SU-DHL-6 (cell line): ENCODE measurements at regions not wholly inside any gene's neighbourhood (a gene's known extent, or its start where the extent isn't known, plus 50 kb on each side); places are given as distances from the start of the nearest gene placed in this dataset.

ENCODE experiments used
- H2AFZ ChIP-seq: fragments of 200-600 bp; sonication (generic); 2 replicates; pipeline ENCODE4 v1.6.1; 2014; ENCODE audit warnings: low read depth, mild to moderate bottlenecking, moderate library complexity, mixed read lengths, antibody characterized with exemption, low read length; ENCODE audit not compliant: severe bottlenecking
- H3F3A ChIP-seq: fragments of 200-600 bp; shearing (Covaris generic); 2 replicates; pipeline ENCODE4 v1.6.0; 2016; ENCODE audit warnings: antibody characterized with exemption, mild to moderate bottlenecking; ENCODE audit not compliant: insufficient read depth
- H3K27ac ChIP-seq: fragments of 200-600 bp; sonication (generic); 2 replicates; pipeline ENCODE4 v1.5.1; 2016; ENCODE audit warnings: low read depth, mild to moderate bottlenecking, low read length, moderate library complexity, mixed read lengths
- H3K27me3 ChIP-seq: fragments of 200-600 bp; sonication (generic), shearing (Covaris generic); 2 replicates; pipeline ENCODE4 v1.6.0; 2014; ENCODE audit warnings: mild to moderate bottlenecking, low read length
- H3K36me3 ChIP-seq: fragments of 200-600 bp; sonication (generic); 2 replicates; pipeline ENCODE4 v1.6.1; 2014; ENCODE audit warnings: mild to moderate bottlenecking, low read length, mixed read lengths
- H3K4me2 ChIP-seq: fragments of 300-600, 200-600 bp; shearing (Covaris generic), sonication (generic); 2 replicates; pipeline ENCODE4 v1.6.0; 2014; ENCODE audit warnings: low read length, low read depth, mild to moderate bottlenecking; ENCODE audit not compliant: poor library complexity, severe bottlenecking
- H3K4me3 ChIP-seq: fragments of 200-600 bp; sonication (generic); 2 replicates; pipeline ENCODE4 v1.5.1; 2014; ENCODE audit warnings: antibody characterized with exemption, low read length, mild to moderate bottlenecking, mixed read lengths; ENCODE audit not compliant: insufficient read depth, poor library complexity, severe bottlenecking
- H3K79me2 ChIP-seq: fragments of 200-600 bp; sonication (generic); 2 replicates; pipeline ENCODE4 v1.6.1; 2014; ENCODE audit warnings: mild to moderate bottlenecking, low read length, moderate library complexity; ENCODE audit not compliant: insufficient read depth
- H3K9ac ChIP-seq: fragments of 200-600 bp; sonication (generic); 2 replicates; pipeline ENCODE4 v1.7.0; 2014; ENCODE audit warnings: mild to moderate bottlenecking, low read length
- H3K9me2 ChIP-seq: fragments of 200-600 bp; sonication (generic); replicated peaks from 2 replicates; pipeline ENCODE4 v1.6.1; 2014; ENCODE audit warnings: low read length; ENCODE audit not compliant: insufficient read depth
- H3K9me3 ChIP-seq: fragments of 200-600 bp; sonication (generic); 2 replicates; pipeline ENCODE4 v1.6.1; 2014; ENCODE audit warnings: low read length, mixed read lengths; ENCODE audit not compliant: insufficient read depth
- H4K20me1 ChIP-seq: fragments of 200-600 bp; sonication (generic); 2 replicates; pipeline ENCODE4 v1.6.1; 2014; ENCODE audit warnings: low read depth, mild to moderate bottlenecking, antibody characterized with exemption, low read length, moderate library complexity, mixed read lengths
- CTCF ChIP-seq: fragments of 200-600 bp; sonication (generic); IDR thresholded peaks from one replicate; pipeline ENCODE4 v1.5.1; 2017; ENCODE audit warnings: antibody characterized with exemption, mild to moderate bottlenecking, low read length, moderate library complexity; ENCODE audit not compliant: insufficient read depth, poor library complexity, severe bottlenecking
- EZH2phosphoT487 ChIP-seq: fragments of 200-600 bp; sonication (generic), shearing (Covaris generic); conservative IDR thresholded peaks from 2 replicates; pipeline ENCODE4 v1.6.1; 2018; ENCODE audit warnings: mild to moderate bottlenecking, antibody characterized with exemption, low read length, moderate library complexity, mixed read lengths

- H3K27ac ChIP-seq = no peak overlapping the region
- no peak overlapping the region for H3K9ac ChIP-seq
- no peak overlapping the region for H3K4me3 ChIP-seq
- H3K4me2 ChIP-seq = no peak overlapping the region
- H3K9me3 ChIP-seq = no peaks in the 10 kb centered on the region
- no peak for TF ChIP-seq EZH2phosphoT487
- TF ChIP-seq CTCF = no peak
- H3K79me2 ChIP-seq = no peaks in the 10 kb centered on the region
- no peak overlapping the region for H2AFZ ChIP-seq
- H3K27me3 ChIP-seq = no peaks in the 10 kb centered on the region
- H3K9me2 ChIP-seq = no peaks in the 10 kb centered on the region
- no peaks in the 10 kb centered on the region for H3K36me3 ChIP-seq
- no peaks in the 10 kb centered on the region for H4K20me1 ChIP-seq
- H3F3A ChIP-seq = no peaks in the 10 kb centered on the region
Measured at GRCh38 chr13:44234566-44234965, 139.1 kb upstream of the SERP2 start.

GRCh38 chr13:44236370-44236769 lies 137.3 kb upstream of the SERP2 start:
- Histone ChIP-seq H3K36me3 (no peaks in the 10 kb centered on the region), H3K9ac (no peak overlapping the region), H2AFZ (no peak overlapping the region), H3F3A (no peaks in the 10 kb centered on the region), H3K4me3 (no peak overlapping the region), H3K9me2 (no peaks in the 10 kb centered on the region), H3K4me2 (no peak overlapping the region), H3K79me2 (no peaks in the 10 kb centered on the region), H4K20me1 (no peaks in the 10 kb centered on the region), H3K27me3 (no peaks in the 10 kb centered on the region), H3K9me3 (no peaks in the 10 kb centered on the region), H3K27ac (no peak overlapping the region)
- no peak for TF ChIP-seq CTCF
- TF ChIP-seq EZH2phosphoT487 = no peak

DNA sequence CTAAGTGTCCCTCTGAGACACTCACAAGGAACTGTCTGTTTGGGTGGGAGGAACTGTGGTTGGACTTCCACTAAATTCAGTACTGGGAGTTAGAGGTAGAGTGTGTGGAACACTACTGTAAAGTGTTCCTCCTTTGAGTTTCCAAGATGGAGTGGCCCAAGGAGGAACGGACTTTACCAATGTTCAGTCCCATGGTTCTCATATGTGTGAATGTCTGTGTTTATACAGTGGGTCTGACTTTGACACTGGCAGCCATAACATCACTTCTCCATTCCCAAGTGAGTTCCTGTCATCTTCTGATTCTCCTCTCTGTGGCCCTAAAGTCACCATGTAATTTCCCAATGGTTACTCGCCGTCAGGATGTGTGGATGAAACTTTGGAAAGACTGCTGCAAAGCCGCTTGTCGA lies 136.8 kb upstream of the SERP2 start:
- H3K9ac ChIP-seq = no peak overlapping the region
- no peak overlapping the region for H3K4me3 ChIP-seq
- no peaks in the 10 kb centered on the region for H3K27me3 ChIP-seq
- no peaks in the 10 kb centered on the region for H3K36me3 ChIP-seq
- H4K20me1 ChIP-seq = no peaks in the 10 kb centered on the region
- H3K4me2 ChIP-seq = no peak overlapping the region
- no peak overlapping the region for H2AFZ ChIP-seq
- no peak for TF ChIP-seq EZH2phosphoT487
- no peak for TF ChIP-seq CTCF
- no peaks in the 10 kb centered on the region for H3F3A ChIP-seq
- H3K79me2 ChIP-seq = no peaks in the 10 kb centered on the region
- H3K27ac ChIP-seq = no peak overlapping the region
- H3K9me3 ChIP-seq = no peaks in the 10 kb centered on the region
- H3K9me2 ChIP-seq = no peaks in the 10 kb centered on the region
